HFF-Myc (cell line): ENCODE measurements at regions not wholly inside any gene's neighbourhood (a gene's known extent, or its start where the extent isn't known, plus 50 kb on each side); places are given as distances from the start of the nearest gene placed in this dataset.

Source experiments
- DNase-seq: peaks from one replicate; pipeline ENCODE4 v3.0.0-alpha.2; 2011; ENCODE audit warnings: low read depth; ENCODE audit errors: extremely low read depth
- H3K4me3 ChIP-seq: replicated peaks from 2 replicates; pipeline ENCODE4 v1.5.1; 2011; ENCODE audit warnings: low read depth, mild to moderate bottlenecking, control low read depth, low read length
- CTCF ChIP-seq: IDR thresholded peaks from 2 replicates; pipeline ENCODE4 v1.5.1; 2012; ENCODE audit warnings: mild to moderate bottlenecking, low read depth, low read length, control low read depth; ENCODE audit errors: missing control alignments

GRCh38 chr2:76599732-76600368 lies 889.1 kb upstream of the GCFC2 start:
- H3K4me3 ChIP-seq, result no peak overlapping the region
- DNase-seq, result peak; percentile 2
- peak; percentile 42 for TF ChIP-seq CTCF

GRCh38 chr2:76584474-76584873 lies 873.8 kb upstream of the GCFC2 start:
- no peak for TF ChIP-seq CTCF
- no peak overlapping the region for H3K4me3 ChIP-seq
- DNase-seq, result no peak

- TF ChIP-seq CTCF, result no peak
- no peak overlapping the region for H3K4me3 ChIP-seq
- no peak for DNase-seq
These were observed 869.2 kb upstream of the GCFC2 start for GRCh38 chr2:76579911-76580310.

GRCh38 chr2:76572981-76573380 lies 862.3 kb upstream of the GCFC2 start:
- DNase-seq, result no peak
- TF ChIP-seq CTCF, result no peak
- no peak overlapping the region for H3K4me3 ChIP-seq

GRCh38 chr2:76569819-76570218 lies 859.1 kb upstream of the GCFC2 start:
- DNase-seq, result no peak
- no peak for TF ChIP-seq CTCF
- no peak overlapping the region for H3K4me3 ChIP-seq

- no peak for TF ChIP-seq CTCF
- DNase-seq, result no peak
- H3K4me3 ChIP-seq, result no peak overlapping the region
These were observed 856.8 kb upstream of the GCFC2 start for GRCh38 chr2:76567478-76567877.

- no peak overlapping the region for H3K4me3 ChIP-seq
- no peak for TF ChIP-seq CTCF
- no peak for DNase-seq
These were observed 854.0 kb upstream of the GCFC2 start for GRCh38 chr2:76564734-76565133.
